Spinal cord (tissue), 9 donors: ENCODE measurements at regions not wholly inside any gene's neighbourhood (a gene's known extent, or its start where the extent isn't known, plus 50 kb on each side); places are given as distances from the start of the nearest gene placed in this dataset.
A peak's percentile ranks its signal among the peaks of the same experiment; 100 is the strongest.

Experiments used
- DNase-seq, 6 donors: peaks; one replicate each; pipeline versions ENCODE4 v3.0.0 to v3.0.0-alpha.2; 2013 to 2015; ENCODE audit warnings: low spot score in 6 of 6, low read depth in 4 of 6
- H3K27ac ChIP-seq: one replicate; pipeline ENCODE4 v1.5.1; 2013; ENCODE audit warnings: low read depth, low read length, control low read depth
- H3K27me3 ChIP-seq: one replicate; pipeline ENCODE4 v1.6.1; 2013; ENCODE audit warnings: low read length; ENCODE audit not compliant: control insufficient read depth, insufficient read depth
- H3K36me3 ChIP-seq: one replicate; pipeline ENCODE4 v1.6.1; 2013; ENCODE audit warnings: low read length; ENCODE audit not compliant: control insufficient read depth, insufficient read depth
- H3K4me1 ChIP-seq: one replicate; pipeline ENCODE4 v1.6.1; 2013; ENCODE audit warnings: low read length; ENCODE audit not compliant: control insufficient read depth, insufficient read depth
- H3K4me3 ChIP-seq: one replicate; pipeline ENCODE4 v1.5.1; 2013; ENCODE audit warnings: low read depth, low read length, control low read depth
- H3K9me3 ChIP-seq: one replicate; pipeline ENCODE4 v1.6.1; 2013; ENCODE audit warnings: low read length; ENCODE audit not compliant: control insufficient read depth, insufficient read depth
- WGBS: methylation state at CpG from one replicate; pipeline ENCODE4 v1.1.5; 2013; ENCODE audit warnings: missing lambda C conversion rate; ENCODE audit not compliant: insufficient coverage; 5-methylcytosine and 5-hydroxymethylcytosine counted together
- donor health status: healthy.

- Histone ChIP-seq H3K4me1 (no peaks in the 10 kb centered on the region), H3K27ac (peak overlapping the region; percentile 27), H3K9me3 (no peaks in the 10 kb centered on the region), H3K4me3 (no peak overlapping the region), H3K36me3 (no peaks in the 10 kb centered on the region), H3K27me3 (no peaks in the 10 kb centered on the region)
- DNase-seq: peak in 1 of 6 donors; percentile 26
- WGBS: no CpG with 5 or more reads among the region's 1 CpG
These were observed 174.0 kb upstream of the NT5C1B start for GRCh38 chr2:18763338-18763737.

DNA sequence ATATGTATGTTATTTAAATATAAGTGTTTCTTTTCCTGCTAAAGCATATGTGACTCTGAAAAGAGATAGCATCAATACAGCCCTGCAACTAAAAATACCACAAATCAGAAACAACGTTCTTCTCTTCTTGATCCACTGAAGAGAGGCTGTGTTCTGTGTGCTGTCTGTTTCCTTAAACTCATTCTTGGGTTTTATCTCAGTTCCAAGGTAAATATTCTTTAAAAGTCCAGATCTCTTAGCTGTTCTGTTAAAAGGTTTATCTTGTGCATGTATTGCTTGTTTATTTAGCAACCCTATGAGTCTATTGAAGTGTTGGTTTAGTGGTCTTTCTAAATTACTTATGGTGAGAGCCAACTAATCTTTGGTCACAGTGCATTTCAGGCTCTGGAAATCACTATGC lies 173.3 kb upstream of the NT5C1B start:
- Histone ChIP-seq H3K36me3 (no peaks in the 10 kb centered on the region), H3K27ac (no peak overlapping the region), H3K27me3 (no peaks in the 10 kb centered on the region), H3K9me3 (no peaks in the 10 kb centered on the region), H3K4me3 (no peak overlapping the region), H3K4me1 (no peaks in the 10 kb centered on the region)
- DNase-seq: peak in 1 of 6 donors; percentile 30
- WGBS: no CpG with 5 or more reads among the region's 1 CpG

- DNase-seq: no peak
- Histone ChIP-seq H3K4me3 (no peak overlapping the region), H3K4me1 (peaks cover 3% of the 10 kb centered on the region), H3K27ac (no peak overlapping the region), H3K9me3 (no peaks in the 10 kb centered on the region), H3K27me3 (no peaks in the 10 kb centered on the region), H3K36me3 (no peaks in the 10 kb centered on the region)
- WGBS: 78% methylated on average over 1 of the region's 1 CpG
These were observed 164.9 kb upstream of the NT5C1B start for GRCh38 chr2:18754286-18754685.

- H3K4me1 ChIP-seq: peaks cover 3% of the 10 kb centered on the region
- no peaks in the 10 kb centered on the region for H3K9me3 ChIP-seq
- H3K4me3 ChIP-seq: no peak overlapping the region
- H3K27me3 ChIP-seq: no peaks in the 10 kb centered on the region
- H3K36me3 ChIP-seq: no peaks in the 10 kb centered on the region
- no peak overlapping the region for H3K27ac ChIP-seq
- DNase-seq: no peak
- WGBS: 76% methylated on average over 4 of the region's 4 CpGs
These were observed 164.4 kb upstream of the NT5C1B start for GRCh38 chr2:18753722-18754121.

GRCh38 chr2:18752667-18753422 lies 163.5 kb upstream of the NT5C1B start:
- no peaks in the 10 kb centered on the region for H3K27me3 ChIP-seq
- no peaks in the 10 kb centered on the region for H3K9me3 ChIP-seq
- no peaks in the 10 kb centered on the region for H3K36me3 ChIP-seq
- DNase-seq: no peak
- no peak overlapping the region for H3K27ac ChIP-seq
- H3K4me3 ChIP-seq: no peak overlapping the region
- peaks cover 3% of the 10 kb centered on the region for H3K4me1 ChIP-seq
- WGBS: no CpG with 5 or more reads among the region's 6 CpGs

- H3K4me3 ChIP-seq: no peak overlapping the region
- H3K27ac ChIP-seq: no peak overlapping the region
- WGBS: 62% methylated on average over 6 of the region's 10 CpGs
- no peaks in the 10 kb centered on the region for H3K36me3 ChIP-seq
- DNase-seq: peak in 2 of 6 donors; percentile 28 to 56
- H3K9me3 ChIP-seq: no peaks in the 10 kb centered on the region
- H3K27me3 ChIP-seq: no peaks in the 10 kb centered on the region
- H3K4me1 ChIP-seq: peaks cover 3% of the 10 kb centered on the region
These were observed 162.7 kb upstream of the NT5C1B start for GRCh38 chr2:18752022-18752493.

DNA sequence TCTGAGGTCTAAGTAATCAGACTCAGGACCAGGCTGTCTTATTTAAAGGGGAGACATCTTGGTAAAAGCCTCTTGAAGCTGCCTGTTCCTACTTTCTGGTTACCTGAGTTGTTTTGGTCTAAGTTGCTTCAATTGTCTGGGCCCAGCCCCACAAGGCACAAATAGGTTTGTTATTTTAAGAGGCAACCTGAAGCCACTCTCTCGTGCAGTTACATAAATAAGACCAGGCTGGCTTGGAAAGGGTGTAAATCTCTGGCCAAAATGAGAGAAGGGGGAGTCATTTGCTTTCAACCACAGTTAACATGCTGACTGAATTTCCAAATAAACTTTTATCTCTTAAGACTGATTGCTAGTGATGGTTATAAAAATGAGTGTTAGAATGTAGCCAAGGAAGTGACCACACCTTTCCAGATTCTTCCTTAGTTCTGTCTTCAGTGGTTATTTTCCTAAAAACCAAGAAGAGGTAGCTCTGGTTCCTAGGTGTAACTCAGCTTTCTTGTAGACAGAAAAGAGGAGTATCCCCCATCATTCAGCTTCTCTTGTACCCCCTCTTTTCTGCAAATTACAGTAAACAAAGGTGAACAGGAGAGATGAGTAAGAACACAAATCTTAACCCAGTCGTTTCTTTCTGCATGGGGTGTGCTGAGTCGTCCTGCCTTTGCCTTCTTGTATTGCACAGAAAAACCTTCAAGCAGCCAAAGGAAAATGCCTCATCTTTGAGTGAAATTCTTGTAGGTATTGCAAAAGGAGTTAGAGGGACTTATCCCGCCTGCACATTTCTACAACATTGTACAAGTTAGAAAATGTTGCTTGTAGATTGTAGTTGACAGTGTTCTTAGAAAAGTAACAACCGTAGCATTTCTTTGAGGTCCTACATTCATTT lies 161.5 kb upstream of the NT5C1B start:
- H3K36me3 ChIP-seq: no peaks in the 10 kb centered on the region
- H3K27me3 ChIP-seq: no peaks in the 10 kb centered on the region
- H3K4me1 ChIP-seq: peaks cover 3% of the 10 kb centered on the region
- no peak overlapping the region for H3K4me3 ChIP-seq
- 0% methylated on average over 1 of the region's 5 CpGs for WGBS
- peak in 1 of 6 donors; percentile 7 for DNase-seq
- no peaks in the 10 kb centered on the region for H3K9me3 ChIP-seq
- no peak overlapping the region for H3K27ac ChIP-seq

DNA sequence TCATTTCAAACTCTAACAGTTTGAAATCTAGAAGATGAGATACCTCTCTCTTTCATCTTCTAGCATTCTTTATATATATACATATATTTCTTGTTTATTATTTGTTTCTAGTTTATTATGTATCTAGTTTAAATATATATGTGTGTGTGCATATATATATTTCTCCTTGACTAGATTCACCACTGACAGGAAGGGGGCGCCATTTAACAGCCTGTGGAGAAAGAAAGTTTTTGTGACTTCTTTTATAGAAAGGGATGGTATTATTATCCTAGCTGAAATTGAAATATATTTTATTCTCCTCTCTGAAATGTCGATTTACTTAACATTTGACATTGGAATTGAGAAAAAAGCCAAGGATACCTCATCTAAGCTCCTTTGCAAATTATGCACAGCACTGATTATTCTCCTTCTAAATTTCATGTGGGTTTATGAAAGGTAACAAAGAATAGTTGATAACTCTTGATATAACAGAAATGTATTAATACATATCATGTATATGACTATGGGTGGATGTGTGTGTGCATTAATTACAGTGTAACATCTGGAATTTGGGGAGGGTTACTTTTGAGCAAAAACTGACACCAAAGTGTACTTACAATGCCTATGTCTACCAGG lies 160.7 kb upstream of the NT5C1B start:
- Histone ChIP-seq H3K4me1 (peaks cover 3% of the 10 kb centered on the region), H3K27me3 (no peaks in the 10 kb centered on the region), H3K9me3 (no peaks in the 10 kb centered on the region), H3K27ac (peak overlapping the region; percentile 19), H3K4me3 (no peak overlapping the region), H3K36me3 (no peaks in the 10 kb centered on the region)
- WGBS: no CpG with 5 or more reads among the region's 2 CpGs
- peak in 5 of 6 donors; percentile 51 to 91 (median 64) for DNase-seq

- H3K4me1 ChIP-seq: peaks cover 4% of the 10 kb centered on the region
- no CpG with 5 or more reads among the region's 6 CpGs for WGBS
These were observed 156.3 kb upstream of the NT5C1B start for GRCh38 chr2:18745431-18746272.

More at GRCh38 chr2:18745431-18746272, 156.3 kb upstream of the NT5C1B start:
- no peaks in the 10 kb centered on the region for H3K9me3 ChIP-seq
- no peaks in the 10 kb centered on the region for H3K36me3 ChIP-seq
- DNase-seq: no peak
- no peak overlapping the region for H3K4me3 ChIP-seq
- H3K27me3 ChIP-seq: no peaks in the 10 kb centered on the region
- H3K27ac ChIP-seq: no peak overlapping the region
